ENCODE measurements at regions not wholly inside any gene's neighbourhood (a gene's known extent, or its start where the extent isn't known, plus 50 kb on each side); places are given as distances from the start of the nearest gene placed in this dataset.

GRCh38 chr12:84745127-84745526 is 167.5 kb downstream of the SLC6A15 start:
- intact Hi-C loops (cut with DNase I) = no loop called here

GRCh38 chr12:84741692-84742091 is 170.9 kb downstream of the SLC6A15 start:
- intact Hi-C loops (cut with DNase I) = no loop called here

More at GRCh38 chr12:84745127-84745526, 167.5 kb downstream of the SLC6A15 start:
- DNase-seq = no peak

GRCh38 chr12:84741031-84741430 is 171.6 kb downstream of the SLC6A15 start:
- intact Hi-C loops (cut with DNase I) = no loop called here
- no peak for DNase-seq

More at GRCh38 chr12:84741692-84742091, 170.9 kb downstream of the SLC6A15 start:
- DNase-seq = no peak

DNA sequence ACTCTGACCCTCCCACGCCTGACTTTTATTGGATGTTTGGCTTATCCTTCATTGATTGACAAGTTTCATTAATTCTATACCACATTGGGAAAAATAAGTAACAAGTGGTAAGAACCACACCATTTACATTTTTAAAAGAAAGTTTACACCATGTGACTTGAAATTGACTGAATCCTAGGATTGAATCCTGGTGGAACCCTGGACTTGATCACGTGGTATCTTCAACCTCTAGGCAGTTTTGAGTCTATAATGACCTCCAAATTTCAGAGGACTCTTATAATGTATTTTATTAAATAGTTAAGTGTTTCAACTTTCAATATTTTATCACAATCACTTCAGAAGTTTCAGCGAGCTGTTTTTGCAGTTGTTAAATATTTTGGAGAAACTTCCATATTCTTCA is 172.0 kb downstream of the SLC6A15 start:
- intact Hi-C loops (cut with DNase I) = no loop called here
- no peak for DNase-seq

- intact Hi-C loops (cut with DNase I) = no loop called here
- DNase-seq = no peak
Observed at GRCh38 chr12:84738481-84738972, 174.1 kb downstream of the SLC6A15 start.

DNA sequence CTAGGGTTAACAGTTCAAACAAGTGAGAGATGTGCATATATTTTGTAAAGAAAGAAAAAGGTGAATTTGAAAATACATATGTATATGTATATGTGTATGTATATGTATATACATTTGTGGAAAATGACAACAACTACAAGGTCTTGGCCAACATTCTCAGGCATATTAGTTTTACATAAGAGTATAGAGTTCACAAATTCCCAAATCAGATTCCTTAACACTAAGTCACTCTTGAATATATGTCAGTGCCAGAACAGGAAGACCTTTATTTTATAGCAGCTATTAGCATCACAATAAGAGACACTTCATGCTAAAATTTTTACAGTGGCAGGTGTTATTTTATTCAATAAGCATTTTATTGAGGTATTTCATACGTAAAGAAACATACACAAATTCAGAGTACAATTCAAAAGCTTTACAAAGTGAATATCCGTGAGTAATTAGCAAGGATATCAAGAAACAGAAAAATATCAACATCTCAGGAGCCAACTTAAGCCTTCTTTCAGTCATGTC is 179.7 kb downstream of the SLC6A15 start:
- intact Hi-C loops (cut with DNase I) = no loop called here
- DNase-seq = no peak

DNA sequence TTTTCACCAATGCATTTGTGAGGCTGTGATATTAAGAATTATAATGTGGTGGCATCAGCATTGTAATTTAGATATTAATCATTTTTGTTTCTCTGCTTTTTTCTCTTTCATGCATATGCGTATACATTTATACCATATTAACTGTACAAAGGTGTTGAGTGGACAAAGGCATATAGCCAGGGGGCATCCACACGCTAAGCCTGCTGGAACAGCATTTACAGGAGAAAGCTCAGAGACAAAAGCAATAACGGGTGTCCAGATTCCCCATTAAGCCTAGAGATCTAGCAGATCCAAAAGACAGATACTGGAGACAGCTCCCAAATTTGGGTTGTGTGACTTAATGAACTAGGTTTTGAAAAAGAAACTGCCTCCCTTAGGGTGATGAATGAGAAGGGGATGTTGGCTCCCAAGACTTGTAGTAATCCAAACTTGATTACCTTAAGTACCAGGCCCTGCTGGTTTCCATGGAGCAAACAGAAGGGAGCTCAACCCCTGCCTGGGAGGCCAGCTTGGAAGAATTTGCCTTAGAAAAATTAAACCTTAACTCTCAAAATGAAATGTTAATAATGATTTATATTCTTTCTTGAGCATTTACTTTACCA is 181.9 kb downstream of the SLC6A15 start:
- intact Hi-C loops (cut with DNase I) = no loop called here
- DNase-seq = no peak

DNA sequence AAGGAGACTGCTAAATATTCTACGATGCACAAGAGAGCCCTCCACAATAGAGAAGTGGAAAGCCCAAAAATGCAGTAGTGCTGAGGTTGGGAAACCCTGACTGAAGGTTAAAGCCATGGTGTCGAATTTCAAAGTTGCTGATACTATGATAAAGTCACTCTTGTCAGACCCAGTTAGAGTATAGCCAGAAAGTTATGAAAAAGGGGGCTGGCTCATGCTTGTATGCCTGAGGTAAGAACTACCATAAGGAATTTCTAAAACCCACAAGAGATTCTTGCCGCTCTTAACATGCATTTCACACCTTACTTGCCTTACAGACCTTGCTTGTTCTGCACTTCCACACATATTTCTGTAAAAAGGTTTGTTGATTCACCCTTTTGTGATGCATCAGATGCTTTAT is 184.6 kb downstream of the SLC6A15 start:
- intact Hi-C loops (cut with DNase I) = no loop called here
- no peak for DNase-seq

- intact Hi-C loops (cut with DNase I) = no loop called here
- no peak for DNase-seq
Observed at GRCh38 chr12:84726780-84727179, 185.8 kb downstream of the SLC6A15 start.

DNA sequence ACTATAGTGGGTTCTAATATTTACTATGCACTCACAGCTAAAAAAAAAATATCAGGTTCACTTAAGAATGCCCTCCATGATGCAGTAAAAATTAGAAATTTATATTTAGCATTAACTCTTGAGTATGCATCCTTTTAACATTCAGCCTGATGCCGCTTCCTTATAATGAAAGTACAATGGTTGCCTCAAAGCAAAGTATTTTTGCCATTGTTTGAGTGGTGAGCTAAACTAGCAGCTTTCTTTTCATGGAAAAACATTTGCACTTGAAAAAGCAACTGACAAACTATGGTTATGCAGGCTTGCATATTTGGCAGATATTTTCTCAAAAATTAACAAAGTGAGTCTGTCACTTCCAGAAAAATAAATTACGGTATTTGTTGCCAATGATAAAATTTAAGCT is 188.6 kb downstream of the SLC6A15 start:
- intact Hi-C loops (cut with DNase I) = no loop called here
- DNase-seq = no peak

DNA sequence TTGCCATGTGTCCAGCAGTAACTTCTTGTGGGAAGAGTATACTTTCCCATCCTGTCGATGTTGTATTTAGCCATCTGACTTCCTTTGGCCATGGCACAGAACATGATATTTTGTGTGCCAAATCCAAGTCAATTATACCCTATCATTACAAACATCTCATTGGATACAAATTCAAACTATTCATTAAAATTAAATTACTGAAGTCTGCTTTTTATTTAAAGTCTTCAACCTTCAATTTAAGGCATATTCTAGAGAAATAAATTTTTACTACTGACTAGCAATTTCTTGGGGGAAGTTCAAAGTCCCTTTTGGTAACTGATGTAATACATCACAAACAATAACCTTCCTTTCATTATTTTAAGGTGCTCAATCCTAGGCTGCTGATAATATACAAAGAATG is 192.6 kb downstream of the SLC6A15 start:
- DNase-seq = no peak
- intact Hi-C loops (cut with DNase I) = no loop called here

DNA sequence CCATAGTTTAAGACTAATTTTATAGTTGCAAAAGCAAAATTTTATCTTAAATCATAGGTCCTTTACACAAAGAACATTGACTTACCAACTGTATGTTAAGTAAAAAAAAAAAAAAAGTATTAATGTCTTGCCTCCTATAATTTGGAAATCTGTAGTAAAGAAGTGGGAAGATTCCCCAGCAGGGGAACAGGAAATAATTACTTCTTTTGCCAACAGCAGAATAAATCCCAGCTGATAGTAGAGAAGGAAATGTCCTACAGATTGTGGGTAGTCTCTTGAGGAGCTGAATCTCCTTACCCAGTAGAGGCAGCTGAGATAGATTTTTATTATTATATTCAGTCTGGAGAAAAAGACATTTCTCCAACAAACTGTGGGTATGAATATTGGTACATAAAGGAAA is 193.7 kb downstream of the SLC6A15 start:
- no peak for DNase-seq
- intact Hi-C loops (cut with DNase I) = no loop called here

DNA sequence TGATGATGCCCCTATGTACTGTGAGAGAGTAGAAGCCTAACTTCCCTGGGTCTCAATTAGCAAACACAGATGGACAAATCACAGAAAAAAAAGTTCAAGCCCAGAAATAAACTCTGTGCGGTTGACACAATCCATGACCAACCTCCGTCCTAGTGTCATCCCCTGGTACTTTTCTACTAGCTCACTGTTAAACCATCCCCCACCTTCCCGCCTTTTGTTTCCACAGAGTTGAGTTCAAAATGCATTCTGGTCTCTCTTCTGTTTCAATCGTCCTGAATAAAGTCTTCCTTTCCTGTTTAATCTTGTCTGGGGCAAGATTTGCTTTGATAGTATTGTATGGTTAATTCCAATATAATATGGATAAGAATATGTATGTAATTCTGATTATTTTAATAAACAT is 199.9 kb downstream of the SLC6A15 start:
- intact Hi-C loops (cut with DNase I) = no loop called here
- DNase-seq = no peak

- DNase-seq = no peak
- intact Hi-C loops (cut with DNase I) = no loop called here
Observed at GRCh38 chr12:84706374-84706773, 206.2 kb downstream of the SLC6A15 start.

DNA sequence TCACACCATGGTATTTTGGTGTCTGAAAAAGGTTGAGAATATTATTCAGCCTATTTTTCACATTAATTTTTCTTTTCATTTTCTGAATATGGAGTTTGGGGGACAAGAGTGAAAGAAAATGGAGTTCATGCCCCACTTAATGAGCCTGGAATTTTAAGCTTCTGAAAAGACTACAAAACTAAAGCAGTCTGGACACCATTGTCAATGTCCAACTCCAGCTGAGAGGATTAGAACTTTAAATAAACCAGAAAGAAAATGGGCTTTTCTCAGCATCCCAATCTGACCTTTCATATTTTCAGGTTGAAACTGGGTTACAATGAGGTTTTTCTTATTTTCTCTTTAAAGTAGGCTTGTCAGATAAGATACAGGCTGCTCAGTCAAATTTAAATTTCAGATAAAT is 207.7 kb downstream of the SLC6A15 start:
- intact Hi-C loops (cut with DNase I) = no loop called here
- no peak for DNase-seq

DNA sequence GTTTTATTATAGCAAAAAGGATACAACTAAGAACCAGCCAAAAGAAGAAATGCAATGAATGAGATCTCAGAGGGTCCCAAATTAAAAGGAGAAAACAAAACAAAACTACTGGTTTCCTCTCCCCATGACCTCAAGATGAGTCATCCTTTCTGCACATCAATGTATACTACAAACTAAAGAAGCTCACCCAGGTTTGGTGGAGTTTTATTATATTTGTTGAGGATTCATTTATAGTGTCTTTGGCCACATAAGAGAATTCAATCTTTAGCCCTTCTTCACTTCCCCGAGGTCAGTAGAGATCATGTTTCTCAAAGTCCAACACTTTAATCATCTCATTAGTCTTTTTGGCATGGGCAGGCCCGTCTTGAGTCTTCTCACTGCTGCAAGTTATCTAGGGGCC is 210.6 kb downstream of the SLC6A15 start:
- intact Hi-C loops (cut with DNase I) = no loop called here
- DNase-seq = no peak

- no peak for DNase-seq
- intact Hi-C loops (cut with DNase I) = no loop called here
Observed at GRCh38 chr12:84701041-84701440, 211.6 kb downstream of the SLC6A15 start.

GRCh38 chr12:84698576-84699333 is 213.8 kb downstream of the SLC6A15 start:
- no peak for DNase-seq
- intact Hi-C loops (cut with DNase I) = no loop called here

DNA sequence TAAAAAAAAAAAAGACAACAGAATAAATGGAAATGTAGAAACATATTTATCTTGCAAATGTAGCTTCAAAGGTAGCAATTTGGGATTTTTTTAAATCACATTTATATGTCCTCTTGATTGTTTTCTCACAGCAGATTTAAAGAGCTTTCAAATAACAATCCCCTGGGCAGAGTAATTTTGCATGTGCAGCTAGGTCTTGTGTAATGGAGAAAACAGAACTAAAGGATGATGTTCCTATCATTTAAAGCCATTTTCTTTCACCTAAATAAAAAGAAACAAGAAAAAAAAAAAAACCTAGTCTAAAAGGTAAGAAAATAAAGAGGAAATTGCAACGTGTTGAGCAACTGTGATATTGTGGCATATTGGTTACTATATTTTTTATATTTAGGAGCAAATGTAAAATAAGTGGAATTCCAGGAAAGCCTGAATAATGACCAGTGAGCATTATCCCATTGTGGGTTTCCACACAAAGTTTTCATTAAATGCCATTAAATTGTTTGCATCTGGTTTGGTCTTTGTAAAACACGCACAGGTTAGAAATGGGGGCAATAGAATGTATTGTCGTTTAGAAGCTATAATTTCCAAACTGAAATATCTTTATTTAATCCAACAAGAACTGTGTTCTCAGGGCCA is 215.6 kb downstream of the SLC6A15 start:
- no peak for DNase-seq
- intact Hi-C loops (cut with DNase I) = no loop called here

DNA sequence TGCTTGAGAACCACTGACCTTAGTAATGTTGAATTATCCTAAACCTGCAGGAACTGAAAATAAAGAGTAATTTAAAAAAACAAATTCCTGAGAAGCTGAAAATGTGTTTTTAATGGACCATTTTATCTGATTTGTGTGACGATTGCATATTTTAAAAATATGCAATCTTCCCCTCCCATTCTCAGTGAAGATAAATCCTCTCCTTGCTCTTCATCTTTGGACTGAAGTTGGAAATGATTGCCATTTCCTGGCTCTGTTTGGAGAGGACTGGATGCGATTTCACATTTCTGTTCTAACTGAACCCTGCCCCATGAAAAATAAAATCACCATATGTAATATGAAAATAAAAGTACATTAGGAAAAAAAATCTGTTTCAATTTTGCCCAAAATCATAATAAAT is 216.3 kb downstream of the SLC6A15 start:
- intact Hi-C loops (cut with DNase I) = no loop called here
- no peak for DNase-seq

DNA sequence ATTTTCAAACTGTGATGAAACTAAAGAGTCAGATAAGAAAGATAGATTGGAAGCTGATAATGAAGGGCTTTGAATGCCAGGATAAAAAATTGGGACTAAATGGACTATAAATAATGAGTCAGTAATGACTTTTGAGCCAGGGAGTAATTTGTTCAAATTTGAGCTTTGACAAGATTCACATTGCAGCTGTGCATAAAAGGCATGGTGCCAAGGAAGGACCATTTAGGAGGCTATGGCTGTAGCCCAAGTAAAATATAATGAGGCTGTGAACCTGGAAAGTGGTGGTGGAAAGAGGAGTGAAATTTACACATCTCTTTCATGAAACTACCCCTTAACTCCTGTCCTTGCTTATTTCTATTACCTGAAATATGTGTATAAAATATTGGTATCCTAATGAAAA is 218.5 kb downstream of the SLC6A15 start:
- DNase-seq = no peak
- intact Hi-C loops (cut with DNase I) = no loop called here

- no peak for DNase-seq
- intact Hi-C loops (cut with DNase I) = no loop called here
Observed at GRCh38 chr12:84692071-84692470, 220.5 kb downstream of the SLC6A15 start.
